ENCODE measurements at regions not wholly inside any gene's neighbourhood (a gene's known extent, or its start where the extent isn't known, plus 50 kb on each side); places are given as distances from the start of the nearest gene placed in this dataset.

- TF ChIP-seq POLR2AphosphoS5 (IDR thresholded peaks at IDR 0.05; ENCODE audit: borderline replicate concordance, low read depth, low read length) = no peak
- TF ChIP-seq EZH2 (IDR thresholded peaks at IDR 0.05) = no peak
- no peak for TF ChIP-seq FOXP2 (optimal IDR thresholded peaks at IDR 0.05; ENCODE audit: control extremely low read depth, extremely low read length, insufficient read depth)
Observed at GRCh38 chr16:35399133-35399532, 1939.7 kb downstream of the TP53TG3F start.
